Calu3 (cell line): ENCODE measurements at regions not wholly inside any gene's neighbourhood (a gene's known extent, or its start where the extent isn't known, plus 50 kb on each side); places are given as distances from the start of the nearest gene placed in this dataset.

Source experiments
- BruUV-seq: library from RNA; stranded (reverse); fragments of 400-500 nt; replicated peaks from 2 replicates; lab custom pipeline; 2021; lab: Mats Ljungman, UMichigan
- CTCF ChIA-PET: fragments of 300-600 bp; sonication (Branson Sonifier 250); formaldehyde crosslinking; loops from one replicate; lab custom pipeline; 2022; ENCODE audit warnings: antibody characterized with exemption; lab: Charles Lee
- DNase-seq: peaks from one replicate; pipeline ENCODE4 v3.0.0; 2022
- H3K27ac Mint-ChIP-seq: one replicate; pipeline ENCODE4 v1.8.0; 2022; ENCODE audit warnings: mixed read lengths; ENCODE audit not compliant: unreplicated experiment
- H3K27me3 Mint-ChIP-seq: one replicate; pipeline ENCODE4 v1.8.0; 2022; ENCODE audit warnings: mixed read lengths; ENCODE audit not compliant: unreplicated experiment
- H3K36me3 Mint-ChIP-seq: one replicate; pipeline ENCODE4 v1.8.0; 2022; ENCODE audit warnings: mild to moderate bottlenecking, moderate library complexity, mixed read lengths; ENCODE audit not compliant: insufficient read depth, unreplicated experiment
- H3K4me1 Mint-ChIP-seq: one replicate; pipeline ENCODE4 v1.8.0; 2022; ENCODE audit warnings: mild to moderate bottlenecking, low read depth, mixed read lengths; ENCODE audit not compliant: unreplicated experiment
- H3K4me3 Mint-ChIP-seq: one replicate; pipeline ENCODE4 v1.8.0; 2022; ENCODE audit warnings: mild to moderate bottlenecking, low read depth, moderate library complexity, mixed read lengths; ENCODE audit not compliant: unreplicated experiment
- H3K9me3 Mint-ChIP-seq: one replicate; pipeline ENCODE4 v1.8.0; 2022; ENCODE audit warnings: low read depth, mixed read lengths; ENCODE audit not compliant: unreplicated experiment
- CTCF ChIP-seq: fragments of 200-600 bp; IDR thresholded peaks from one replicate; pipeline ENCODE4 v1.8.0; 2022; ENCODE audit warnings: antibody characterized with exemption; ENCODE audit not compliant: unreplicated experiment
- intact Hi-C: fragments of 100-400 bp; cut with micrococcal nuclease; formaldehyde crosslinking; loops from one replicate; pipeline ENCODE4 v1.10.0; 2022; ENCODE audit not compliant: unreplicated experiment

GRCh38 chr18:77550625-77551024 is 301.0 kb downstream of the GALR1 start:
- intact Hi-C loops, result no loop called here
- Mint-ChIP-seq H3K36me3 (no peaks in the 10 kb centered on the region), H3K27me3 (no peaks in the 10 kb centered on the region), H3K4me3 (no peak overlapping the region), H3K27ac (no peak overlapping the region), H3K4me1 (no peaks in the 10 kb centered on the region), H3K9me3 (peaks cover 29% of the 10 kb centered on the region)
- no TSS peak for BruUV-seq
- CTCF ChIA-PET, result no interaction called here
- no peak for TF ChIP-seq CTCF
- DNase-seq, result no peak

- CTCF ChIA-PET, result no interaction called here
- Mint-ChIP-seq H3K4me1 (no peaks in the 10 kb centered on the region), H3K27me3 (no peaks in the 10 kb centered on the region), H3K4me3 (no peak overlapping the region), H3K36me3 (no peaks in the 10 kb centered on the region), H3K27ac (no peak overlapping the region), H3K9me3 (peaks cover 26% of the 10 kb centered on the region)
- intact Hi-C loops, result no loop called here
- no peak for TF ChIP-seq CTCF
- no peak for DNase-seq
- no TSS peak for BruUV-seq
Observed at GRCh38 chr18:77551055-77551454, 301.4 kb downstream of the GALR1 start.

GRCh38 chr18:77552945-77553344 is 303.3 kb downstream of the GALR1 start:
- no peak for TF ChIP-seq CTCF
- no TSS peak for BruUV-seq
- intact Hi-C loops, result no loop called here
- DNase-seq, result no peak
- Mint-ChIP-seq H3K36me3 (no peaks in the 10 kb centered on the region), H3K27me3 (no peaks in the 10 kb centered on the region), H3K4me3 (no peak overlapping the region), H3K9me3 (peaks cover 21% of the 10 kb centered on the region), H3K27ac (no peak overlapping the region), H3K4me1 (no peaks in the 10 kb centered on the region)
- CTCF ChIA-PET, result no interaction called here

GRCh38 chr18:77554061-77554460 is 304.4 kb downstream of the GALR1 start:
- Mint-ChIP-seq H3K27me3 (no peaks in the 10 kb centered on the region), H3K4me1 (no peaks in the 10 kb centered on the region), H3K27ac (no peak overlapping the region), H3K9me3 (peaks cover 14% of the 10 kb centered on the region), H3K4me3 (no peak overlapping the region), H3K36me3 (no peaks in the 10 kb centered on the region)
- DNase-seq, result no peak
- intact Hi-C loops, result no loop called here
- no peak for TF ChIP-seq CTCF
- CTCF ChIA-PET, result no interaction called here
- no TSS peak for BruUV-seq
